Skin epidermis (tissue), 12 donors: ENCODE measurements at regions not wholly inside any gene's neighbourhood (a gene's known extent, or its start where the extent isn't known, plus 50 kb on each side); places are given as distances from the start of the nearest gene placed in this dataset.

ENCODE experiments used
- H3K27ac ChIP-seq, 21 experiments: fragments of 200-600 bp; sonication (generic) in 11 of 21; one replicate each; pipeline ENCODE4 v1.5.0; 2020; ENCODE audit warnings: mild to moderate bottlenecking in 3 of 21, inconsistent platforms in 2 of 21, moderate library complexity in 2 of 21
- H3K4me3 ChIP-seq, 7 experiments: fragments of 200-600 bp; sonication (generic) in 2 of 7; one replicate each; pipeline ENCODE4 v1.5.0; 2020; ENCODE audit warnings: inconsistent platforms in 2 of 7, mild to moderate bottlenecking in 2 of 7, moderate library complexity in 1 of 7

GRCh38 chr22:47443836-47444745 lies 681.6 kb downstream of the TBC1D22A start:
- Histone ChIP-seq H3K27ac (no peak overlapping the region), H3K4me3 (no peak overlapping the region)

GRCh38 chr22:47442821-47443220 lies 680.4 kb downstream of the TBC1D22A start:
- Histone ChIP-seq H3K27ac (no peak overlapping the region), H3K4me3 (no peak overlapping the region)

DNA sequence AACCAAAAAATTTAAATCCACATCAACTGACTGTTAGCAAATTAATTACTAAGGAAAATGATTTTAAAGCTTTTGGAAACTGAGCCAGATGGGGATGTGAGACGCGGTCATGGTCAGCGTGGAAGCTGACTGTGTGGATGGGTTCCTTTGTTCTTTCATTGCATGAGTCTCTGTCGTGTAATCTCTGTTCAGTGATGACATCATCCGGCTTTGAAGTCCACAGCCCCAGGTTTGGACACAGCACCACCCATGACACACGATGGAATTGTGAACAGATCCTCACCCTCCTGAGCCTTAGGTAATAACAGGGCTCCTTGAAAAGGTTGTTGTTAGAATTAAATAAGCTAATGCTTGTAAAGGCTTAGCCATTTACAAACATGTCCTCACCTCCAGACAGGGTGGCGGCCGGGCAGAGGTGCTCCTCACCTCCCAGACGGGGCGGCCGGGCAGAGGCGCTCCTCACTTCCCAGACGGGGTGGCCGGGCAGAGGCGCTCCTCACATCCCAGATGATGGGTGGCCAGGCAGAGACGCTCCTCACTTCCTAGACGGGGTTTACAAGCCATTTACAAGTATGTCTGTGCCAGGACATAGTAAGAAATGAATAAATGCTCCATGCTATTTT lies 677.3 kb downstream of the TBC1D22A start:
- Histone ChIP-seq H3K27ac (no peak overlapping the region), H3K4me3 (no peak overlapping the region)

DNA sequence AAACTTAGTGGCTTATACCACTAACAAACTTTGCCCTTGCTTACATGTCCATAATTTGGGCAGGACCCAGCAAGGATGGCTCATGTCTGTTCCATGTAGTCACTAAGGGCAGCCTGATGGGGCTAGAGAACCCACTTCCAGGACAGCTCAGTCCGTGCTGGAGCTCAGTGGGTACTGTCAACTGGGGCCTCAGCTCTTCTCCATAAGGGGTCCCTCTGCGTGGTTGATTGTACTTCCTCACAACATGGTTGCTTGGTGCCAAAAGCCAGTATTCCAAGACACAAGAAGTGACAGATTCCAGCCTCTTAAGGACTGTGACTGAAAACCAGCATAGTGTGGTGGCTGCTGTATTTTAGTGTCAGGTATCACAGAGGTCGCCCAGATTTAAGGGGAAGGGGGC lies 675.2 kb downstream of the TBC1D22A start:
- Histone ChIP-seq H3K27ac (no peak overlapping the region), H3K4me3 (no peak overlapping the region)

GRCh38 chr22:47437110-47437509 lies 674.7 kb downstream of the TBC1D22A start:
- H3K4me3 ChIP-seq, result no peak overlapping the region
- H3K27ac ChIP-seq, result no peak overlapping the region

- Histone ChIP-seq H3K4me3 (no peak overlapping the region), H3K27ac (no peak overlapping the region)
Observed at GRCh38 chr22:47435826-47436225, 673.4 kb downstream of the TBC1D22A start.

GRCh38 chr22:47435204-47435487 lies 672.7 kb downstream of the TBC1D22A start:
- Histone ChIP-seq H3K27ac (no peak overlapping the region), H3K4me3 (no peak overlapping the region)

- no peak overlapping the region for H3K27ac ChIP-seq
- H3K4me3 ChIP-seq, result no peak overlapping the region
Observed at GRCh38 chr22:47434336-47435203, 672.1 kb downstream of the TBC1D22A start.

- Histone ChIP-seq H3K4me3 (no peak overlapping the region), H3K27ac (no peak overlapping the region)
Observed at GRCh38 chr22:47433627-47434026, 671.2 kb downstream of the TBC1D22A start.

DNA sequence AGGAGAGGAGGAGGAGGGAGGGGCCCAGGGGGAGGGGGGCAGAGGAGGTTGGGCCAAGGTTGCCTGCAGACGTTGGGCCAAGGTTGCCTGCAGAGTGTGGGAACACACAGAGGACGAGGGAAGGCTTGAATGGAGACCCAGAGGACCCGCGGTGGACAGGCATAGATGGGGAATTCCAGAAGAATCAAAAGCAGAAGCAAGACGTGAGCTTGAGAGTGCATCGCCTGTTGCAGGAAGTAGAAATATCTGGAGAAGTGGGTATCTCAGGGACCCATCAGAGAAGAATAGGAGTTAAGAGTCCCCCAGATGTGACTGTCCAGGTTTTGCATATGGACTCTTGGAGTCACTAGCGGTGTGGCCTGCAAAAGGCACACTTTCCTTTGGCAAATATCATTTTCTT lies 670.2 kb downstream of the TBC1D22A start:
- Histone ChIP-seq H3K4me3 (no peak overlapping the region), H3K27ac (no peak overlapping the region)

DNA sequence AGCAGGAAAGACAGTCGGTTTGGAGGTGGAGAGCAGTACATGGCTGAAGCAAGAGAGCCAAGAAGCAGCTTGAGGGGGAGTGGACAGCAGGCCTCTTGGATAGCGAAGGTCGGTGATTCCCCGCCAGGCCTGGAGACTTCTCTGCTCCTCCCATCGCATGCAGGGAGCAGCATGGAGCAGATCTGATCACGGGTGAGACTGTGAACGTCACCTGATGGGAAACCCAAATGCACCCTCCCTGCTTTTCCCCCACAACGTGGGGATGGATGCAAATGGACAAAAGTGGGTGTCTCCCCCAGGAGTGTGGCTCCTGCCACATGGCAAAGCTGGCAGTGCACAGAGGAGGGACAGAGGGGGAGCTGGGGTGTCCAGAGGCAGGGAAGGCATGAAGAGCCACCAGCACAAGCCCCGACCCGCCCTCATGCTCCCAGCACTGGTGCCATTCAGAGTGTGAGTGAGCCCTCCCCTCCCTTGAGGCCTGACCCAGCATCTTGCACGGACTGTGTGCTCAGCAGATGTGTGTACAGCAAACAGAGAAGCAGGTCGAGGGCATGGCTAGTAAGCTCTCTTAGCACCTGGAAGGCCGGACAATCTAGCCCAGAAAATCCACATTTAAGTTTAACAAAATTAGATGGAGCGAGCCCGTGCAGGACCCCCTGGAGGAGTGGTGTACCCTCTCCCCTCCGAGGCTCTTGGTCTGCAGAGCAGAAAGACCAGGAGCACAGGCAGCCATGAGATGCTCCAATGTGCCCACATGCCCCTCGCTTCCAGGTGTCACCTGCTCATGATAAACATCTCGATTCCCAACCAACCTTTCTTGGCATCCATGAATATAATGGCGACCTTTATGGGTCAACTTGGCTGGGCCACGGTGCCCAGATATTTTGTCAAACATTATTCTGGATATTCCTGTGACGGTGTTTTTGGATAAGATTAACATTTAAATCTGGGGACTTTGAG lies 661.7 kb downstream of the TBC1D22A start:
- Histone ChIP-seq H3K4me3 (no peak overlapping the region), H3K27ac (no peak overlapping the region)

DNA sequence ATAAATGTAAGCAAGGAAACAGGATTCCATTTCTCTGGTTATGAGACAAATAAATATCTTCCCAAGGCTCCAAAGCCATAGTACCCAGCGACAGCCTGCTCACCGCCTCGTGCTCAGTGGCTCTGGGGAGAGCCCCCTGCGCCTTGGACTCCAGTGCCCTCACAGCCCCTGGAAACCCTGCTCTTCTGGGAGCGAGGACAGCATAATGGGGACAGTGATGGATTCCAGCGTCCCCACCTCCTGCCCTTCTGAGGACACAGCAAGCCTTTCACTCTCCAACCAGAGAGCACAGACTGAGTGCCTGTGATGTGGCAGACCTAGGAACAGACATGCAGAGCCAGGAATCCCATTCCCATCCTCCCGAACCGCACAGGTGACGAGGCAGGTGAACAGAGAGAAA lies 660.8 kb downstream of the TBC1D22A start:
- Histone ChIP-seq H3K4me3 (no peak overlapping the region), H3K27ac (no peak overlapping the region)

DNA sequence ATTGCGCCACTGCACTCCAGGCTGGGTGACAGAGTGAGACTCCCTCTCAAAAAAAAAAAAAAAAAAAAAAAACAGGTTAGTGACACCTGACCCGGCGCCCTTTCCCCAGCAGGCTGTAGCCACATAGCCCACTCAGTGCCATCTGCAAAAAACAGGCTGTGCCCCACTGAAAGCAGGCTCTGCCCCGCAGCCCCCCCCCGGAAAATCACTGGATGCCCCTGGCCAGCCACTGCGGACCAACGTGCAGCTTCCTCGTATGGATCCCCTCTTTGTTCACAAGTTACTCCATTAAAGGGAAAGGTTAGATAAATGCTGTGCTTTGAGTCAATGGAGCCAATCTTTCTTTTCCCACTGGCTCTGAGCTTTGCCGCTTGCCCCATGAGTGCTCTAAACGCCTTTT lies 660.3 kb downstream of the TBC1D22A start:
- Histone ChIP-seq H3K27ac (no peak overlapping the region), H3K4me3 (no peak overlapping the region)

GRCh38 chr22:47421846-47422245 lies 659.4 kb downstream of the TBC1D22A start:
- Histone ChIP-seq H3K4me3 (no peak overlapping the region), H3K27ac (no peak overlapping the region)

DNA sequence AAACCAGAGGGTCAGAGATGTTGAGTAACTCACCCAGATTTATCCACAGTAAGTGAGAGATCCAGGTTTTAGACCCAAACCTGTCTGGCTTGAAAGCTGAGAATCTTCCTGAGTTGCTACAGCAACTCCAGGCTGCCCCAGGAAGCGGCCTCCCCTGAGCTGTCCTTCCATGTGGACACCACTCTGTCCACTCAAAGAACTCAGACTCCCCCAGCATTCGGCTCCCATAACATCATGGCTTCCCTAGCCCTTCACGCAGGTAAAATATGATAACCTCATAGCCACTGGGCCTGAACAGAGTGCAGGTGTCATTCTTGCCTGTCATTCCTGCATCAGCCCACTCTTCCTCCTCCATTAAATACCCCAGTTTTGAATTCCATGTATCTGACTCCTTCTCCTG lies 657.8 kb downstream of the TBC1D22A start:
- Histone ChIP-seq H3K4me3 (no peak overlapping the region), H3K27ac (no peak overlapping the region)

DNA sequence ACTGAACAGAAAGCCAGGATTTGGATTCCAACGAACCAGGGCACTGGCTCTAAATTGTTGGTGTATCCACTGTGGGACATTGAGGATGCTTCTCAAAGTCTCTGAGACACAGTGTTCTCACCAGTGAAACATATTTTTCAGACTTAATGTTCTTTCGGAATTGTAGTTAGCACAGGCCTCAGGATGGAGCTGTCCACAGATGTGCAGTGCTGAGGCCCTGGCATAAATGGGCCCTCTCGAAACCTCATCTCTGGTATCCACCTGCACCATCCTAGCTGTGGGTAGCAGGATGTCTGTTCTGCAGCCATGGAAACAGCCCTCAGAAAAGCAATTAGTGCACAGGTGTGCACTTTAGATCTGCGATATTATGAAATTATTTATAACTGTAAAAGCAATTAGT lies 656.8 kb downstream of the TBC1D22A start:
- no peak overlapping the region for H3K27ac ChIP-seq
- no peak overlapping the region for H3K4me3 ChIP-seq

GRCh38 chr22:47417699-47418098 lies 655.2 kb downstream of the TBC1D22A start:
- H3K27ac ChIP-seq, result no peak overlapping the region

DNA sequence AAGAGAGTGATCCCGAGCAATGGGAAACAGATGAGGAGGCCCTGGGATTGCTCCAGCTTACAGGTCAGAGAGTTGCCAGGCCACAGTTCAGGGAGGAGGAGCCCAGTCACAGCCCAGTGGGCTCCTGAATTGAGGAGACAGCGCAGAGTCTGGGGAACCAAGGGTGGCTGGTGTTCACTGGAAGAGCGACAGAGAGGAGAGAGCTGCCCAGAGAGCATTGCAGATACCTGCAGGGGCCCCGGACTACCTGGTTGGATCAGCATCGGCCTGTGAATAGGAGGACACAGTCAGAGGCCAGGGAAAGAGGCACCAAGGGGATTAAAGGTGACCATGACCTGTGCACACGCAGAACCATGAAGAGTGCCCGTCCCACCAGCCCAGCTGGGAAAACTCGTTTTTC lies 648.6 kb downstream of the TBC1D22A start:
- no peak overlapping the region for H3K27ac ChIP-seq
- no peak overlapping the region for H3K4me3 ChIP-seq

More at GRCh38 chr22:47417699-47418098, 655.2 kb downstream of the TBC1D22A start:
- H3K4me3 ChIP-seq, result no peak overlapping the region

GRCh38 chr22:47409539-47410275 lies 647.3 kb downstream of the TBC1D22A start:
- H3K4me3 ChIP-seq, result no peak overlapping the region
- no peak overlapping the region for H3K27ac ChIP-seq
